ENCODE measurements at regions not wholly inside any gene's neighbourhood (a gene's known extent, or its start where the extent isn't known, plus 50 kb on each side); places are given as distances from the start of the nearest gene placed in this dataset.
A peak's percentile ranks its signal among the peaks of the same experiment; 100 is the strongest.

DNA sequence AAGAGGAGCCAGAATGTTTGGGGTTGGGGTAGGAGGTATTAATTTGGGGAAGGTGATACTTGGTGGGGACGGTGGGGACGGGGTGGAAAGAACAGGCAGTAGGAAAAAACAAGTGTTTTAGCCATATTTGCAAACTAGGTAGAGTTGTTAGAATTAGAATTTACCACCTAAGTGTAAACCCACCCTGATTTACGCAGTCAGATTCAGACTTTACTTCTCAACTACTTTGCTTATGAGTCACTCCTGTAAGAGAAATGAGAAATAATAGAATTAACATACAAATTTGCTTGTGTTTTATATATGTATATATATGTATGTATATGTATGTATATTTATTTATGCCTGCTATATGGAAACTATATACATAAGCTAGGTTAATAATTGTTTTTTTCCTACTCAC lies 1168.2 kb upstream of the ZEB2 start:
- Mint-ChIP-seq H3K4me1 (peaks cover 14% of the 10 kb centered on the region in 2 experiments), H3K27me3 (ENCODE audit: low read depth) (no peaks in the 10 kb centered on the region), H3K4me3 (no peak overlapping the region), H3K27ac (peak overlapping the region in 2 of 3 experiments; percentile 19 to 65; a peak in 3 of 7 replicates), H3K36me3 (ENCODE audit: insufficient read depth in 1 of 3, low read depth in 3 of 3) (no peaks in the 10 kb centered on the region), H3K9me3 (no peaks in the 10 kb centered on the region; a peak in 1 of 5 replicates)
- H3K4me1 ChIP-seq (ENCODE audit: insufficient read depth, low read length): no peaks in the 10 kb centered on the region; the same call in 1 of the 2 replicates
- TF ChIP-seq, protein P1, sequence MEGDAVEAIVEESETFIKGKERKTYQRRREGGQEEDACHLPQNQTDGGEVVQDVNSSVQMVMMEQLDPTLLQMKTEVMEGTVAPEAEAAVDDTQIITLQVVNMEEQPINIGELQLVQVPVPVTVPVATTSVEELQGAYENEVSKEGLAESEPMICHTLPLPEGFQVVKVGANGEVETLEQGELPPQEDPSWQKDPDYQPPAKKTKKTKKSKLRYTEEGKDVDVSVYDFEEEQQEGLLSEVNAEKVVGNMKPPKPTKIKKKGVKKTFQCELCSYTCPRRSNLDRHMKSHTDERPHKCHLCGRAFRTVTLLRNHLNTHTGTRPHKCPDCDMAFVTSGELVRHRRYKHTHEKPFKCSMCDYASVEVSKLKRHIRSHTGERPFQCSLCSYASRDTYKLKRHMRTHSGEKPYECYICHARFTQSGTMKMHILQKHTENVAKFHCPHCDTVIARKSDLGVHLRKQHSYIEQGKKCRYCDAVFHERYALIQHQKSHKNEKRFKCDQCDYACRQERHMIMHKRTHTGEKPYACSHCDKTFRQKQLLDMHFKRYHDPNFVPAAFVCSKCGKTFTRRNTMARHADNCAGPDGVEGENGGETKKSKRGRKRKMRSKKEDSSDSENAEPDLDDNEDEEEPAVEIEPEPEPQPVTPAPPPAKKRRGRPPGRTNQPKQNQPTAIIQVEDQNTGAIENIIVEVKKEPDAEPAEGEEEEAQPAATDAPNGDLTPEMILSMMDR (conservative IDR thresholded peaks at IDR 0.05): no peak
- H3K56ac ChIP-seq (ENCODE audit: insufficient read length, low read depth, low read length): no peak overlapping the region
- no peaks in the 10 kb centered on the region for H3K23me2 ChIP-seq (ENCODE audit: insufficient read length, low read depth, low read length, poor library complexity, severe bottlenecking)
- no peak overlapping the region for H4K5ac ChIP-seq (ENCODE audit: insufficient read length, low read depth, low read length)
- no peak overlapping the region for H4K91ac ChIP-seq (ENCODE audit: insufficient read length, low read depth, low read length)
- no peak overlapping the region for H2BK15ac ChIP-seq (ENCODE audit: low read depth, low read length)
- no peak overlapping the region for H3K14ac ChIP-seq (ENCODE audit: insufficient read depth, low read length)
- no peak overlapping the region for H3K9ac ChIP-seq (ENCODE audit: extremely low read depth, insufficient read length, low read length)
- no peaks in the 10 kb centered on the region for H3K9me3 ChIP-seq (ENCODE audit: control insufficient read depth, low read depth, low read length)
- no peak overlapping the region for H3K23ac ChIP-seq (ENCODE audit: insufficient read length, low read depth, low read length)
- H4K20me1 ChIP-seq (ENCODE audit: control insufficient read depth, insufficient read depth, insufficient read length): no peaks in the 10 kb centered on the region
- H3K18ac ChIP-seq (ENCODE audit: insufficient read length, low read depth, low read length): no peak overlapping the region
- no peak overlapping the region for H2BK120ac ChIP-seq (ENCODE audit: low read depth, low read length, poor library complexity, severe bottlenecking)
- H3T11ph ChIP-seq (ENCODE audit: low read length): no peak overlapping the region
- H2BK20ac ChIP-seq (ENCODE audit: low read depth, low read length, poor library complexity, severe bottlenecking): no peak overlapping the region
- WGBS (ENCODE audit: extremely low coverage, insufficient read length, low lambda C conversion rate): 100% methylated on average over 2 of the region's 3 CpGs
- peak overlapping the region; percentile 28 for H3K27ac ChIP-seq (ENCODE audit: insufficient read length, low read depth, low read length)
- H4K8ac ChIP-seq (replicated peaks; ENCODE audit: insufficient read length, low read depth, low read length): no peak overlapping the region
- H2BK5ac ChIP-seq (ENCODE audit: insufficient read length, low read length): no peak overlapping the region
- DNase-seq: no peak
- H3K79me2 ChIP-seq (ENCODE audit: insufficient read depth, low read length): no peaks in the 10 kb centered on the region
- no peak overlapping the region for H2BK12ac ChIP-seq (ENCODE audit: insufficient read length, low read depth, low read length)
- H3K4ac ChIP-seq (ENCODE audit: low read depth, low read length): no peak overlapping the region
- H3K27me3 ChIP-seq (ENCODE audit: insufficient read depth, low read length): no peaks in the 10 kb centered on the region
- no peak overlapping the region for H2AFZ ChIP-seq (ENCODE audit: low read length)
- no peaks in the 10 kb centered on the region for H3K79me1 ChIP-seq (ENCODE audit: insufficient read depth, low read depth, low read length, poor library complexity, severe bottlenecking)
- no peak overlapping the region for H2AK5ac ChIP-seq (ENCODE audit: insufficient read length, low read length)
- no peak overlapping the region for H3K4me2 ChIP-seq (ENCODE audit: insufficient read depth, insufficient read length, low read length)
